HG03460 (cell line): ENCODE measurements at regions not wholly inside any gene's neighbourhood (a gene's known extent, or its start where the extent isn't known, plus 50 kb on each side); places are given as distances from the start of the nearest gene placed in this dataset.
"Not testable (repeated sequence)": the region's sequence is repeated elsewhere in the genome, so short reads cannot be mapped to it uniquely, and the experiment has no call there.

Experiments used
- ATAC-seq: cut with Tn5 transposase; IDR thresholded peaks from one replicate; pipeline ENCODE4 v1.9.1; 2021; ENCODE audit not compliant: unreplicated experiment

DNA sequence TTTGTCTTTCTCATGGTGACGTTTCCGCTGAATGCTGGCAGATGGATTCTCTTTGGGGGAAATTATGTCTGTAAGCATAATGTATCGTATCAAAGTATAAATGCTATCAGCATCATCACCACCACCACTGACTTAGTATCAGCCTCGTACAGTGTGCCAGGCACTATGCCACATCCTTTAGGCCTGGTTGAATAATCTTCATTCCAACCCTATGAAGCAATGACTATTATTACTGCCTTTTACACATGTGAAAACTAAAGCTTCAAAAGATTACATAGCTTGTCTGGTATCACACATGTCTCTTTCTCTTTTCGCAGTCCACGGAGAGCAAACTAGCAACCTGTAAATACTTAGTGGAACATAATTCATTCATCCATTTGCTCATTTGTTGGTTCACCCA lies 166.7 kb upstream of the PRICKLE2 start:
- ATAC-seq, result no peak

DNA sequence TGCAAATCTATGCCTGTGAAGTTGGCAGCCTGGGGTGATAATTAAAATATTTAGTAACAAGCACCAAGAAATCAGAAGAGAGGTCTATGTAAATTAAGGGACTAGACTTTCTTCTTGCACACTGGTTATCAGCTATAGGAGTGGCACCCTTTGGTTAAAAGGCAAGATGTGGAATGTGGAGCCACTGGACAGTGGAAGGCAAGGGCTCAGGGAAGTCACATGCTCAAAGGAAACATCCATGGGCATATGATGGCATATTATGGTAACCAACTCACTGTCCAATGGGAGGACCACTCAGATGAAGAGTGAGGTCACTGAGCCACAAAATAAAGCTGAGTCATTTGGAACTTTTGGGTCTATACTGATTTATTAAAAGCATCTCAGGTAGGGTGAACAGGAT lies 165.6 kb upstream of the PRICKLE2 start:
- ATAC-seq, result no peak

DNA sequence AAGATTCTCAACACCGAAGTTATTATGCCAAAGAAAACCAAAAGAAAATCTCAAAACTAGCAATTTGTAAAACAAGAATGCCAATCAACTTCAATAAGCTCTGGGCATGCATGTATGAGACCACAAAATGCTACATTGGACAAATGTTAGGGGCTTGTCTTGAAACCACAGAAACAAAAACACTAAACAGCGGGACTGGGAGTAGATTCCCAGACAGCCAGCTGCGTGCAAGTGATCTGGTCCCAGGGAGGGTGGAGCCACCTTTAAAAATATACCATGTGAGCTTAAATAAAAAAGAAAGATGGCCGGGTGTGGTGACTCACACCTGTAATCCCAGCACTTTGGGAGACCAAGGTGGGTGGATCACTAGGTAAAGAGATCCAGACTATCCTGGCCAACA lies 163.6 kb upstream of the PRICKLE2 start:
- ATAC-seq, result no peak

DNA sequence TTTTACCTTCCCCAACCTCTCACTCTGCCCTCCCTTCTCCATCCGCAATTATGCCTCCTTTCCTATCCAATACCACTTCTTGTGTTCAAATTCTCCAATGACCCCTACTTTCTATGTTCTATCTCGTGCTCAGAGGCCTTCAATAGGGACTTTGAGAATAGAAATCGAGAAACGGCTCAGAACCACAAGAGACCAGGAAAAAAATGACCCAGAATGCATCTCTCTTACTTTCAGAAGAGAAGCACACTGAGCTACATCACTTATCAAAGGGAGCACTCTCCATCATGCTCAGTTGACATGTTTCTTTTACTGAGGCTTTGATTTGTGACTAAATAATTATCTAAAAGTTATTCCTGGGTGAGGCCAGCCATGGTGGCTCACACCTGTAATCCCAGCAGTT lies 162.4 kb upstream of the PRICKLE2 start:
- no peak for ATAC-seq

DNA sequence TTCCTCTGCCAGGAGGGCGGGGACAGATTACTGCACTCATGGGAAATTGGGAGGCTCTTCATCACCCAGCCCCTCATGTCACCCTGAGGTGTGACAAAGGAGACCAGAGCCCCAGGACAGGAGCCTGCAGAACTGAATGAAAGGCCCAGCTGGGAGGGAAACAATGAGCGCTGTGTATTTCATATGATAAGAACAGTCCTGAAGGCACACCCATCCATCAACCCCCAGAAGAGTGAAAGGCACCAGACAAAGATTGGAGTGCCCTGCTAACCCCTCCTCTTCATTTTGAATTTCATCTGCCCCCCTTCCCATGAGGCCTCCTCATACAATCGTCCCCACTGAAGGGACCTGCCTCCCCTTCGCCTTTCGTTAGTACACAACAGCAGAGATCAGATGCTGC lies 160.0 kb upstream of the PRICKLE2 start:
- ATAC-seq, result no peak

DNA sequence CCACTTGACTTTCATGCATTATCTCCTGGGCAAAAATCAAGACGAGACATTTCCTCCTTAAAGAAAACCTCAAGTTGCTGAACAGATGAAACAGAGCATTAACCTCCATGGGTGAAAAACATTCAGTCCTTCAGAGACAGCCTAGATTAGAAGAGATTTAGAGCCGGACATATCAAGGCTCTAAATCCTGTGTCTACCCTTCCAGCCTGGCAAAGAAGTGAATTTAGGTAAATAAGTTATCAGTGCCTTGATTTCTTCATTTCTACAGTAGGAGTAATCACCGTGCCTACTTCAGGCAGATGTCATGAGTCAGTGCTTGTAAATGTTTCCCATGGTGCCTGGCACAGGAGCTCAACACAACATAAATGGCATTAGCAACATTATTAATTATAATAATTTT lies 159.3 kb upstream of the PRICKLE2 start:
- ATAC-seq, result no peak

DNA sequence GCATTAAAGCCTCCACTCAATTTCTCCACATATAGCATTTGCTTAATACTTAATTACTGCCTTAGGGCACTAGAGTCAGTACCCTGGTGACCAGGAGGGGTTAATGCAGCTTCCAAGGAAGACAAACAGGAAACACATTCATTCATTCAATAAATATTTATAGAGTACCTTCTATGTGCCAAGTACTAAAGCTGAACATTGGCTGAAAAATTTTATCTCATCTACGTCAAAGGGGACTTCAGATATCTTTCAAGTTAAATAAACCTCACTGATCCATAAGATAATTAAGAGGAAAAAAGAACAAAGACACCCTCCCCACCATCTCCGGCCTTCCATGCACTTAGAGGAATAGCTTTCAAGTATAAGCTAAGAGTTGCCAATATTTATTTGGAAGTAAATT lies 156.9 kb upstream of the PRICKLE2 start:
- ATAC-seq, result no peak

DNA sequence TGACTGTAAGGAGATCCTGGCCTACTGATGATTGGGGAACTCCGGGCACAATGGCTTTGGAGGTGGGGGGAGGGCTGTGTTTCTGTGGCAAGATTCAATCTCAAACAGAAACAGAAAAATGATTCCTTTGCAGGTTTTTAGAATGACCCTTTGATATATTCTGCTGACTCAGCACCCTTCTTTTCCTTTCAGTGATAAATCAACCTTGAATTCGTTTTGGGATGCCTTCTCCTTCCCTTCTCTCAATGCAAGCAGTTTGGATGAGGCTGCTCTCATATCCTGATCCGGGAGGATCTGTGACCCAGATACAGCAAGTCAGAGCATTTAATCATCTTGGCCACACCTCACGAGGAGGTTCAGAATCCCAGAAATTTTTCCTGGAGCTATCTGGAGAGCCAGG lies 156.1 kb upstream of the PRICKLE2 start:
- ATAC-seq, result no peak

DNA sequence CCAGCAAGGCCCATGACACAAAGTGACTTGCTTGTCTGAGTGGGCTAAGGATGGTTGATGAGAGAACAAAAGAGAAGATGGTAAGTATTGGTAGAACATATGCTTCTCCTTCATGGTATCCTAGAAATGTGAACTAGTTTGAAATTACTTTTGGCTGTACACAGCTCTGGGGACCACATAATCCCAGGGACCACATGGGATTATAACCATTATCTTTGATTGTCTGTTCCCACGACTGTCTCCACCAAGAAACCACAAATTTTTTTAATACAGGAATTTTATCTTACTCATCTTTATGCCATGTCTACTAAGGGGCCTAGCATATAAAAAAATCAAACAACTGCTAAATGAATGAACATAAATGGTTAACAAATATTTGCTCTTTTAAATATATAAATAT lies 155.3 kb upstream of the PRICKLE2 start:
- ATAC-seq, result no peak

DNA sequence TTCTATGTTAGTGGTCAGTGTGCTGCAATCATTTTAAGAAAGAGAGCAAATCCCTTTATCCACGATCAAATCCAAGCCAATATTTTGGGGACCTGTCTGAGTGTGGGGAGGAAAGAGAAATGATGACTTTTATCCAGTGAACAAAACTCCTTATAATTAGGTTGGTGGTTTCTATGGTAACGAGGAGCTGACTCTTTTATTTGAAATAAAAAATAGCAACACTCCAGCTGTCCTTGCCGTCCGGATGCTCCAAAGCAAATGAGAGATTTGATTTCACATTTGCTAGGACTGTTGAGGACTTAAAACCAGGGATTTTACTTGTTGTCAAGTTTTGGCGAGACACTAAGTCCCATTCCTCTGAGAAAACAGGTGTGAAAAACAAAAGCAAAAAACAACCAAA lies 154.0 kb upstream of the PRICKLE2 start:
- no peak for ATAC-seq

DNA sequence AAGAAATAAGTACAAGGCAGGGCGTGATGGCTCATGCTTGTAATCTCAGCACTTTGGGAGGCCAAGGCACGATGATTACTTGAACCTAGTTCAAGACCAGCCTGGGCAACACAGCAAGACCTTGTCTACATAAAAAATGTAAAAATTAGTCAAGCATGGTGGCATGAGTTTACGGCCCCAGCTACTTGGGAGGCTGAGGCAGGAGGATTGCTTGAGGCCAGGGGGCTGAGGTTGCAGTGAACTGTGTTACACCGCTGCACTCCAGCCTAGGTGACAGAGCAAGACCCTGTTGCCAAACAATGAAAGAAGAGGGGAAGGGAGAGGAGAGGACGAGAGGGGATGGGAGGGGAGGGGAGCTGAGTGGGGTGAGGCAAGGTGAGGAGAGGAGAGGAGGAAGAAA lies 152.7 kb upstream of the PRICKLE2 start:
- no peak for ATAC-seq

DNA sequence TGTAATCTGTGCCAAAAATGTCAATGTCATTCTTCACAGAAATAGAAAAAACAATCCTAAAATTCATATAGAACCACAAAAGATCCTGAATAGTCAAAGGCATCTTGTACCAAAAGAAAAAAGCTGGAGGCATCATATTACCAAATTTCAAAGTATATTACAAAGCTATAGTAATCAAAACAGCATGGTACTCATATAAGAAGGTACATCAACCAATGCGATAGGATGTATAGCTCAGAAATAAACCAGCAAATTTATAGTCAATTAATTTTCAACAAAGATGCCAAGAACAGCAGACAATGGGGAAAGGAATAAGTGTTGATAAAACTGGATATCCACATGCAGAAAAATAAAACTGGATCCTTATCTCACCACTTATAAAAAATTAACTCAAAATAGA lies 150.5 kb upstream of the PRICKLE2 start:
- ATAC-seq, result no peak

DNA sequence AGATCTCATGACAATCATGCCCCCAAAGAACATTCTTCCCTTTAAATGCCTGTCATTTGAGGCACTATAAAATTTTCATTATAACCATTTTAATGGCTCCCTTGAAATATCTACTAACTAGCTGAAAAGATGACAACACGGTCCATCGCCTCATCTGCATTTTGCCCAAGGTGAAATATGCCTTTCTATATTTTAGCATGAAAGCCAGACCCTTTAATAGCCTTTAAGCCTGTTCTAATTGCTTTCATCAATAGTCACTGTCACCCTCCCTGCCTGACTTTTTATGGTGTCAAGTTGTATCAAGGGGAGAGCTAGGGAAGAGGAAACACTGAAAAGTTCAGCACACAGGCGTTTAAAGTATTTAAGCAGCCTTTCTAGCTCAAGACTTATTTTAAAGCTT lies 144.1 kb upstream of the PRICKLE2 start:
- ATAC-seq, result no peak

DNA sequence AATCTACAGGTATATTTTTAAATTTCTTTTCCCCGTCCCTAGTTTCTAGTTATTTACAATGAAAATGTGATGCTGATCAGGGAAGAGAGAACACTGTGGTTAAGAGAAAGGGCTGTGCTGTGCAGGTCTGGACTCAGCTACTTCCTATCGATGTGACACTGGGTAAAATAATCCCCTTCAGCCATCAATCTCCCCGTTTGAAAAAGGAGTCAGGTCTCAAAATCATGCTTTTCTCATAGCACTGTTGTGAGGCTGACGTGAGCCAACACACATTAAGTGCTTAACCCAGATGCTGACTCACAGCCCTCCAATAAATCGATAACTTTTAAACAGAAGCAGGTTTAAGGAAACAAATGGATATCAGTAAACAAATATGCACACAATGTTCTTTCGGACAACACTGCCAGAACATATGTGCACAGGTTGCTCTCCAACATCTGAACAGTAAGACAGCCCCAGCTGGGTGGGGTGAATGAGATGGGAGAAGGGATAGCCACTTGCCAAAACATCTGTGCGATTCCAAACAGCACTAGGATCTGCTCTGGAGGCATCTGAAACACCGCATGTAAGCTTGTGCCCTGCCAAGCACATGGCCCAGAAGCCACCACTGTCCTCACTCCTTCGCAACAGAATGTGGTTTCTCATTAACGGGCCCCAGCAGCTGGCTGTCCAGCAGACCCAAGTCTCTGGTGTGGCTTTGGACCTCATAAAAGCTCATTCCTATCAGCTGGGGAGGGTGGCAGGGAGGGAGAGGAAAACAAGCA lies 143.2 kb upstream of the PRICKLE2 start:
- no peak for ATAC-seq

DNA sequence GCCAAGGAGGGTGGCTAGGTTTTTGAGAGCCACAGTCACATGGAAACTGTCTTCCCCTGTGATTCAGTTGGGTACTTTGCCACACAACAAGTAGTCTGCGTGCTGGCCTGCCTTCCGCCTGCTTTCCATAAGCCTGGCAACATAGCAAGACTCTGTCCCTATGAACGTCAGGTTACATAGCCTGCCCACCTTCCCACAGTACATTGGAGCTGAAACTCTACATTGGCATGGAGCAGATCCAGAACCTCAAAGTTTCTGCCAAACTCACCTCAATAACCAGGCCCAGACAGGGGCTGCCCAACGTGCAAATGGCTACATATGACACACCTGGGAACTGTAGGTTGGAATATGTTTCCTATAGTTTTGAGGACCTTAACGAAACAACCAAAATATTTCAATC lies 140.6 kb upstream of the PRICKLE2 start:
- ATAC-seq, result no peak

DNA sequence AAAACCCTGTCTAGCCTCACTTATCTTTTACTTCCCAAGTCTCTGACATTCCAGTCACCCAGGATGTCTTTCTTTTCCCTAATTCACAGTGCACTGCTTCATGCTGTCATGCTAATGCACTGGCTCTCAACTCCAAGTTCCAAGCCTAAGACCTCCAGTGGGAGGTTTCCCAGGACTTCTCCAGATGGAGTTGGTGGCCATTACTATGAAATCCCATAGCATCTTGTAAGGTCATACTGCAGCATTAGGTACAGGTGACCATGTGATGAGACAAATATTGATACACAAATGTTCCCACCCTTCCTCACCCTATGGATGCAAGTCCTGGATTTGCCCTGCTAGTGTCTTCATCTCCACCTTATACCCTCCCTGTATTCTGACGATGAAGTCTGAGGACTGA lies 138.6 kb upstream of the PRICKLE2 start:
- no peak for ATAC-seq

DNA sequence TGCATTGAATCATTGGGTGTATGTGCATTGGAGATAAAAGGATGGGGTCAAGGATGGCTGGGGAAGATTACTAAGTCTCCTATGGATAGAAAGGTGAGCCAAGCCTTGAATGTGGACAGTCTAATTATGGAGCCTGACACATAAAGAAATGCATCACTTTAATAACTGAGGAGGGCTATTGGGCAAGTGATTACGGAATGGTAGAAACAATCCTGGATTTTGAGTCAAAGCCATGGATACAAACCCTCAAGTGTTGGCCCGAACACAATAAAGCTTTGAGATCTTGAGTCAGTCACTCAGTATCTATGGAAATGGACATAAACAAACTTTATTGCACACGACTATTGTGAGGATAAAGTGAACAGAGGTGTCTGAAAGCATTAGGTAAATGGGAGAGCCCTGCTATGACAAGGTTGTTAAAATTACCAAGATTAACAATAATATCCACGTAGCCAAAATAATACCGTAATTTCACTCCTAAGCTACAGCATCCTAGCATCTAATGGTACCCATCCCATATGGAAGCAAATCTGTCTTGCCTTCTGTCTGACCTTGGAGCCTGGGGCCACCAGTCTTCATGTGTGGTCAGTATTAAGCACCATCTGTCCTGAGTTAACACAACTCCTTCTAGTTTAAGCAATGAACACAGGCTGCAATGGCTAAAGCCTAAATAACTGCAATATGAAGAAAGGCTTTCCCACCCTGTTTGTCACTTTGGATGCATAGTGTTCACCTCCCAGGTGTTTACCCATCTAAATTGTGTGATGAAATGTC lies 136.9 kb upstream of the PRICKLE2 start:
- ATAC-seq, result no peak

DNA sequence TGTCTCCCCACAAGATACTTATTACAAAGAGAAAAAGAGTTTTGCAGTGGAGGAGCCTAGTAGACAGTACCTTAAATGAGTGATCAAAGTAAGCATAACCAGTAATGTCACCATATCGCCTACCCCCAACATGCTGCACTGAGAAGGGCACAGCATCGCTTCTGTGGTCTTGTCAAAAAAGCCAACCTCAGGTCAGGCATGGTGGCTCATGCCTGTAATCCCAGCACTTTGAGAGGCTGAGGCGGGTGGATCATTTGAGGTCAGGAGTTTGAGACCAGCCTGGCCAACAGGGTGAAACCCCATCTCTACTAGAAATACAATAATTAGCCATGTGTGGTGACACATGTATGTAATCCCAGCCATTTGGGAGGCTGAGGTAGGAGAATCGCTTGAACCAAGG lies 135.8 kb upstream of the PRICKLE2 start:
- ATAC-seq, result not testable (repeated sequence)

DNA sequence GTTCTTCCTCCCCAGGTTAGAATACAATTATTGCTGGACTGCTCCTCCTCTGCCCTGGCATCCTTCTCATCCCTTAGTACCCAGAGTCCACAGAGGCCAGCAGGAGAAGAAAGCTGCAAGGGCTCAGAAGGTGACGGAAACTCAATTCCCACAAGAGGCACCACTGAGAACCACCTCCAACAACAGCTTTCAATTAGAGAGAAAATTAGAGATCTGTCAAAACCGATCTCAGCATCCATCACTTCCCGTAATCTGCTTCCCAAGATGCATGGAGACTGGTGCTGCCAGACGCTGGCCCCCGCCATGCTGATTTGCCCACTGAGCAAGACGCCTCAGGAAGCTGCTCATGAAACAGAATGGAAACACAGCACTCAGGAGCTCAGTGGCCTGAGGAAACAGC lies 135.0 kb upstream of the PRICKLE2 start:
- no peak for ATAC-seq

DNA sequence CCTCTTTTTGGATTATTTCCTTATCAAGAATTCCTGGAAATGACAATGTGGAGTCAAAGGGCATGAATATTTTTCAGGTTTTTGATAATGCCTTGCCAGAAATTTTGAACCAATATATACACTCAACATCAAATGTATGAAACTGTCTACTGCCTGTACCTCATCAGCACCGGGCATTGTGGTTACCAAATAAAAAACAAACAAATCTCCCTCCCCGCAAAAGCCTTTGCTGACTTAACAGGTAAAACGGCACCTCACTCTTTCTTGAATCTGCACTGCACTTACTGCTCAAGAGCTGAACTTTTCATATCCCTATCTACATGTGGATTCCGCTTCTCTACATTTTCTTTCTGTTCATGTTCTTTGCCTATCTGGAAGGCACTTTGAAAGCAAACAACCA lies 134.5 kb upstream of the PRICKLE2 start:
- ATAC-seq, result no peak

DNA sequence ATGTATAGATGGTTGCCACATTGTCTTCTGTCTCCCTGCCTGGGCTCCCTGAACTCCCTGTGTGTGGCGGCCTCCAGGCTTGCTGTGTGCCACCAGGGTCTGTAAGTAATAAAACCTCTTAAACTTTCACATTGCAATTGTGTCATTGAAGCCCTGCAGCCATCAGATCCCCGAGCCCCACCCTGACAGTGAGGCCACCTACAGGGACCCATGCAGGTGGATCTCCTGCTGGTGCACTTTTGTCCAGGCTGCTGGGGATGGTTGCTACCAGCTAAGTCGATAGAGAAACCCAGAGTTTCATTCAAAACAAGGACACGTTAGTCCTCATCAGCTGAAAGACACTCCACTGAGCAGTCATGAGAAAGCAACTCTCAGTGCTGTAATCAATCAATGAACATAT lies 133.6 kb upstream of the PRICKLE2 start:
- no peak for ATAC-seq

DNA sequence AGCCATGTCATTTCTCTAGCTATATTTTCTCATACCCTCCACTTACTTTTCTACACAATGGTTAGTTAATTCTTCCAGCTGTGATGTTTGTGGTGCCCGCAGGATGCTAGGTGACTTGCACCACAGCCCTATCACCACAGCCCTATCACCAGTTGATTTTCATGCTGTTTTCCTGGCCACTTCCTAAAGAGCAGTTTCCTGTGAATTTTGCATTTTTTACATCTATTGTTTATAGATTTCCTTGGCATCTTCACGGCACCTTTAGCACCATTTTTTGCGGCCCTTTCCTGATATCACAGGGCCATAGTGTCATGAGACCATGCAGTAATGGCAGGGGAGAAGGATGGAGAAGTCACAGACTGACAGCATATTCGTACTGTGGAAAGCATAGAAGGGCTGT lies 132.9 kb upstream of the PRICKLE2 start:
- no peak for ATAC-seq

DNA sequence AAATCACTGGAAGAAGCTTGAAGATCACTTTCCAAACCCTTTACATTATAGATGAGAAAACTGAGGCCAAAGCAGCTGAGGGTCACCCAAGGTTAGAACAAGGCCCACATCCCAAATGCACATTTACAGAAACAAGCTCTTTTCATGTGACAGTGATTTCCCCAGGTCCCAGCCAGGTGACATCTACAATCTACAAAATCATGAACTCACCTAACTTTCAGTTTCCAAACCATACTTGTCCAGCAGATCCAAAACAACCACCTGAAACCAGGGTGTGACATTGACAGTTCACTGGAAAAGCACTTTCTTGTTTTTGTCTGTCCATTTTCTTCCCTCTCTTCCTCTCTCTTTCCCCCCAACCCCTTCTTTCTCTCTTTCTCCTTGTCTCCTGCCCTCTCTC lies 132.2 kb upstream of the PRICKLE2 start:
- ATAC-seq, result no peak
